ENCODE measurements at regions not wholly inside any gene's neighbourhood (a gene's known extent, or its start where the extent isn't known, plus 50 kb on each side); places are given as distances from the start of the nearest gene placed in this dataset.
A peak's percentile ranks its signal among the peaks of the same experiment; 100 is the strongest.
"Not testable (repeated sequence)": the region's sequence is repeated elsewhere in the genome, so short reads cannot be mapped to it uniquely, and the experiment has no call there.

GRCh38 chr9:129320575-129321285 lies 142.7 kb upstream of the IER5L start:
- DNase-seq (ENCODE audit: low spot score) (no peak), FAIRE-seq (no peak)

DNA sequence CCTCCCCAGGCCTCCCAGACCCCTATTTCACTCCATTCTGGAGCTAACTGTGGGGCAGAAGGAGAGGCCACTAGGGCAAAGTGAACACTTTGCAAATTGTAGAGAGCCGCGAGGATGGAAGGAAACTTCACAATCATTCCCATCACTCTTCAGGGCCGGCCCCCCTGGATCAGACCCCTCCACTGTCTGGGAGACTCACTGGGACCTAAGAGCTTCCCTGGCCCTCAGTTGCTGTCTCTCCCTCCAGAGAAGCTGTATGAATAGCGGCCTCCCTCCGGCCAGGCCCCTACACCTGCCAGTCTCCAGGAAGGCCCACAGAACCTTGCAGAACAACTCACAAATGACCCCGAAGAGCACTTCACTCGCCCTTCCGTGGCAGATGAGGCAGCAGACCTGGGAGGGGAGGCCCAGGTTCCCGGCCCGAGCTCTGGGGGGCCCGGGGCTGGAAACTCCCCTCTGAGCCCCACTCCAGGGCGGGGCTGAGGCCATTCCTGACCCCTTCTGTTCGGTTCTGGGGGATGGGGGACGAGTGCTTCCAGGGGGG lies 141.9 kb upstream of the IER5L start:
- no peak for FAIRE-seq
- no peak for DNase-seq (ENCODE audit: low spot score)

GRCh38 chr9:129319076-129319937 lies 141.2 kb upstream of the IER5L start:
- DNase-seq (ENCODE audit: low spot score) (no peak), FAIRE-seq (no peak)

DNA sequence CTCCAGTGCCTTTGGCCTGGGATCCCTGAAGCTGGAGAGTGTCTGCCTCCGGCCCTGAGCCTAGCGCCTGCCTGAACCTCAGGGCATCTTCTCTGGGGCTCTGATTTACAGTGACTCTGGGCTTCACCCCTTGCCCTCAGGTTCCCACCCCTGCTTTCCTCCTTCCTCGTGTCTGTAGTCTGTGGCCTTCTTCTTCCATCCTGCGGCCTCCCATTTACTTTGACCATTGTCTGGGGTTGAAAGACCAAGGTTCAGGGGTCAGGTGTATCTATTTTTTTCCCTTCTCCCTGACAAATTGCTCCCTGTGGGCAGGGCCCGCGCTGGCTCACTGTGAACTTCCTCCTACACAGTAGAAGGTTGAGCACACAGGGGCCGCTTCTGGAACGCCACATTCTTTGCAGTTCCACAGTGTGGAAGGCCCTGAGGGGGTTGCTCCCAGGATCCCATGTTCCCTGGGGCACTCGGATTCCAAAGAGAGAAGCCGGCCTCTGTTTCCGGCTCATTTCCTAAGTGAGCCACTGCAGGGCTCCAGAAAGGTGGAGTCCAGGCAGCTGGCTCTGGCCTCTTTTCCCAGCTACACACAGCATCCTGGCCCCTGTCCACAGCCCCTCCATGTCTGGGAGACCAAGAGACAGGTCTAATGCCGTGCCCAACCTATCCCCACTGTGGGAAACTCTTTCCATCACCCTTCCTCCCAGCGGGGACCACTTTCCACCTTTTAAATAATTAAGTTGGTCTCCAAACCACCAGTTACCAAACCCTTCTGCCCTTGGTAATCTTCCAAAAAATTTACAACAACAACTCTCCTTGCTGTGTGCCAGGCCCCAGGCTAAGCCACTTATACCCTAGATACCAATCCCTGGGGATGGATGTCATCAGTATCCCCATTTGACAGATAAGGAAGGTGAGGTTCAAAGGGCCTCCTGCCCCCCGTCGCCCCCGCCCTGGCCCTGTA lies 140.3 kb upstream of the IER5L start:
- DNase-seq (ENCODE audit: low spot score) (no peak), FAIRE-seq (no peak)

DNA sequence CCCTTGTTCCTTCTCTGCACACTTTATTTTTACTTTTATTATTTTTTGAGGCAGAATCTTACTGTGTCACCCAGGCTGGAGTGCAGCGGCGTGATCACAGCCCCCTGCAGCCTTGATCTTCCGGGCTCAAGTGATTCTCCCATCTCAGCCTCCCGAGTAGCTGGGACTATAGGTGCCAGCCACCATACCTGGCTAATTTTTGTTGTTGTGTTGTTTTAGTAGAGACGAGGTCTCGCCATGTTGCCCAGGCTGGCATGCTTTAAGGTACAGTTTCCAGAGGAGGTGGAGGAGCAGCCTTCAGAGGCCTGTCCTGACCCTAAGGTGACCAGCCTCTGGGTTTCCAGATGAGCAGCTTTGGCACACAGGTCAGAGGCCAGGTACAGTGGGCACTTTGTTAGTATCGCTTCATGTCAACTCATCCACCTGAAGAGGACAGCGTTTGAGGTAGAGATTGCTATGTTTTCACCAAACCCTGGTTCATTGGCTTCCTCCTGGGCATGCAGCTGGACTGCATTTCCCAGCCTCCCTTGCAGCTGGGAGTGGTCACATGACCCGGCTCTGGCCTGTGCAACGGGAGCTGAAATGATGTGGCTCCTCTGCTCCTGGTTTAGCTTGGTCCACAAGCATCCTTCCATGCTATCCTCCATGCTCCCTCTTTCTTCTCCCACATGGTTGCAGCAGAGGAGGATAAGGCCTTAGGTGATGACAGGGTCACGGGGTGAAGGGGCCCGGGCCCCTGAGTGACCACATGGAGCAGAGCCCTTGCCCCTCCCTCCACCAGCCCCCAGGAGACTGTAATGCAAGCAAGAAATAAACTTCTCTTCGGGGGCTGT lies 139.3 kb upstream of the IER5L start:
- peak; percentile 32 for DNase-seq (ENCODE audit: low spot score)
- no peak for FAIRE-seq

DNA sequence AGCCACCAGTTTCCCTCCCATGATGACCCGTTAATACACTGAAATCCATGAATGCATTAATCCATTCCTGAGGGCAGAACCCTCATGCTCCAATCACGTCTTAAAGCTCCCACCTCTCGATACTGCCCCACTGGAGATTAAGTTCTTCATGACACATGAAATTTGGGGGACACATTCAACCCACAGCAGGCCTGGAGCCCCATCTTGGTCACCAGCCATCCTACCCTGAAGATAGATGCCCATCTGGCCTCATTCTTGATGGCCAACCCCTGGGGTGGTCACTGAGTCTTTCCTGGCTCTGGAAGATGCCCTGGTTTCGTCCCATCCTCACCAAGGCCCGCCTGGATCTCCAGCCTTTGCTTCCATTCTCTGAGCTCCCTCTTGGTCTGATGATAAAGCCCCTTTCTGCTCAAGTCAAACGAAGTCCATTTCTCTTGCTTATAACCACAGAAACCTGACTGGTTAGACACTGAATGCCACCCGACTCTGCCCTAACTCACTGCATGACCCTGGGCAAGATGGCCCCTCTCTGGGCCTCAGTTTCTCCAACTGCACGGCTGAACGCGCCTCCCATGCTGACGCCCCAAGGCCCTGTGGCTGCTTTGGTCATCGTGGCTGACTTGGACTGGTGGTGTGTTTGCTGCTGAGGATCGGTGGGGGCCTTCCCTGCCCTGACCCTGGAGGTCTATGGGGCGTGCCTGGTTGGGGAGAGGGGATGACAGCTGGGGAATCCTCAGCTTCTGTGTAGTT lies 138.4 kb upstream of the IER5L start:
- DNase-seq (ENCODE audit: low spot score) (no peak), FAIRE-seq (no peak)

- DNase-seq (ENCODE audit: low spot score) (no peak), FAIRE-seq (no peak)
Observed at GRCh38 chr9:129313331-129313955, 135.4 kb upstream of the IER5L start.

DNA sequence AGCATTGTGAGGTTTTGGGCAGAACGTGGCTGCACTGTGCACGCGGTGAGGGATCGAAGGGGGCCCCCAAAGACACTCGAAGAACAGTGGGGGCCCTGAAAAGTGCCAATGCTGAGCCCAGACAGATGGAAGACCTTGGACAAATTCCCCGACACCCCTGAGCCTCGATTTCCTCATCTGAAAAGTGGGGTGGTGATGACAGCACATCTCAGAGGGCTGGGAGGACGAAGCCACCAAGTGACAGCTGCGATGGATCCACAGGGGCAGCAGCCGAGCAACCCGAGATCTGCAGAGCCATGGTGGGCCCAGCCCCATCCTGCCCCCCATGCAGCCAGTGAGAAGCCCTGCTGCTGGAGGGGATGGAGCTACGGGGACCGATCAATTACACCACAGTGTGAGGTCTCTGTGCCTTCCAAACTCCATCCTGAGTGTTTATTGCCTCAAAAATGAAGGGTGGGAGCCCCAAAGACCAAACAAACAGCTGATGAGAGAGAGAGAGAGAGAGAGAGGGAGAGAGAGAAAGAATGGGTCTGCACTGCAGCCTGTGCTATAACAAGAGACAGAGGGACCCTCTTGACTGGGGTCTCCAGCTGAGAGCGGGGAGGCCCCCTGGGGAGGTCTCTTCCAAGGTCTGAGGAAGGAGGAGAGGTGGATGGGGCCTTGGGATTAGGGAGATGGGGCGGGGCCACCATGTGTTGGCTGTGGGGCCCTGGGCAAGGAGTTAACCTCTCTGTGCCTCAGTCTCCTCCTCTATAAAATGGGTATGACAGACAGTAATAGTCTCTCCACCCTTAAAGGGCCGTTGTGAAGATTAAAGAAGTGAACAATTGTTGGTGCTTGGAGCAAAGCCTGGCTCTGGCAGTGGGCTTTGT lies 134.4 kb upstream of the IER5L start:
- FAIRE-seq = no peak
- DNase-seq (ENCODE audit: low spot score) = no peak

DNA sequence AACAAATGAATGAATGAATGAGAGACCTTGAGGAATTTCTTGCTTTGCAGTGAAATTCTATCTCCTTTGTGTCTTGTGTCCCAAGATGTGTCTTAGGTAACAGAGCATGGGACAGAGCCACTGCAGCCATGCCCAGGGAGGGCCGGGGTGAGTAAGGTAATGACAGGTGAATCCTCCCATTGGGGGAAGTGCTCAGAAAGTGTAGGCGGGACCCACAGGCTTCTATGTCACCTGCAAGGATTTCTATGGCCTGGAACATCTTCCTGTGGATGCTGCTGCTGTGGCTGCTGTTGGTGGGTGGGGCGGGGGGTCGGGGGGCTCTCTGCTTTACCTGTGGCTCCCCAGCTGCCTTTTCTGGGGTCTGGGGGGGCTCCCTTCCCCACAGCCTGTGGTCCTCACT lies 133.6 kb upstream of the IER5L start:
- DNase-seq (ENCODE audit: low spot score) = no peak
- FAIRE-seq = no peak

DNA sequence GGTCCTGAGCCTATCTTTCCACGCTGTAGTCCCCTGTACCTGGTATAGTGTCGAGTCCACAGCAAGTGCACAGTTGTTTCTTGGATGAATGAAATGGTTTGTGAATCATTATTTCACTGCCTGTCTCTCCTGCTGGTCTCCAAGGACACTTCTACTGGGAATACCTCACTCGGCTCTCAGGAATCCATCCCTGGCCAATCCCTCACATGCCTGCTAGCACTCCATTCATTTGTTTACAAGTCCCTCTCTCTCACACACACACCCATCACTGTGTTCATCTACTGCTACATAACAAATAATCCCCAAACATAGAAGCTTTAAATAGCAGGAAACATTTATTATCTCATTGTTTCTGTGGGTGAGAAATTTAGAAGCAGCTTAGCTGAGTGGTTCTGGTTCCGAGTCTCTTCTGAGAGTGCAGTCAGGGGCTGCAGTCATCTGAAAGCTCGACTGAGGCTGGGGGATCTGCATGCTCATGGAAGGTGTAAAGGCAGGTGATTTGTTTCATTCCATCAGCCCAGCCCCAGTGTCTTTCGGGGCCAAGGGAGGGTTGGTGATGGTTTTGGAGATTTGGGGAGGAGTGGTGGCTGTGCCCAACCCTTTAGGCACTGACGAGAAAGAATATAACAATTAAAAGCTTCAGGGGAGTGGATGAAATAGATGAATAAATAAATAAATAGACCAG lies 132.7 kb upstream of the IER5L start:
- FAIRE-seq (no peak), DNase-seq (ENCODE audit: low spot score) (no peak)

GRCh38 chr9:129309906-129310305 lies 131.8 kb upstream of the IER5L start:
- DNase-seq (ENCODE audit: low spot score) (no peak), FAIRE-seq (no peak)

DNA sequence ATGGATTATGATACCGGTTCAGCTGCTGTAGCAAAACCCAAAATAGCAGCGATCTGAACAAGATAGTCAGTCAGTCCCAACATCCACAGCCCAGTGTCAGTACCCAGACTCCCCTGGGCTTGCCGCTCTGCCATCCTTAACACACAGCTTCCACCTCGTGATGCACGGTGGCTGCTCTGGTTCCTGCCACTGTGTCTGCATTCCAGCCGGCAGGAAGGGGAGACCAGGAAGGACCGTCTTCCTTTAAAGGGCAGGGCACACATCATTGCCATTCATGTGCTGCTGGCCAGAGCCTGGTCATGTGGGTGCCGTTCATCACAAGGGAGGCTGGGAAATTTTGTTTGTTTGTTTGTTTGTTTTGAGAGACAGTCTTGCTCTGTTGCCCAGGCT lies 131.0 kb upstream of the IER5L start:
- FAIRE-seq (no peak), DNase-seq (ENCODE audit: low spot score) (no peak)

GRCh38 chr9:129307227-129307970 lies 129.3 kb upstream of the IER5L start:
- DNase-seq (ENCODE audit: low spot score) (no peak), FAIRE-seq (no peak)

DNA sequence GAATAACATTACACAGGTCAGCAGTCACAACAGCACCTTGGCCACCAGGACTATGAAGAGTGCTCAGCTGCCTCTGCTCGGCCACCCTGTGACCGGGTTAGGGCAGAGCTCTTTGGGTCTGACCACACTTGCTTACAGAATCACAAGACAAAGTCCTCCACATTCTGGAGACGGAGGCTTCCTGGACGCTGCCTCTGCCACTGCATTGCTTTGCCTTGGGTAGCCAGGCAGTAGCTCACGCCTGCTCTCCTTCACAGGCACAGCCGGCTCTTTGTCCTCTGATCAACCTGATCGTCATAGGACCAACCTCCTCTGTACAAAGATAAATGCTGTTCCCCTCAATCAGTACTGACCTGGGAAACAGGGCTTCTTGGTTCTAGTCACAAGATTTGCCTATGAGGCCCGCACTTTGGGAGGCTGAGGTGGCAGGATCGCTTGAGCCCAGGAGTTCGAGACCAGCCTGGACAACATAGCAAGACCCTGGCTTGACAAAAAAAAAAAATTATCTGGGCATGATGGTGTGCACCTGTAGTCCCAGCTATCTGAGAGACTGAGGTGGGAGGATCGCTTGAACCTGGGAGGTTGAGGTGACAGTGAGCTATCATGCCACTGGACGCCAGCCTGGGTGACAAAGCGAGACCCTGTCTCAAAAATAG lies 128.4 kb upstream of the IER5L start:
- no peak for FAIRE-seq
- DNase-seq (ENCODE audit: low spot score) = no peak

DNA sequence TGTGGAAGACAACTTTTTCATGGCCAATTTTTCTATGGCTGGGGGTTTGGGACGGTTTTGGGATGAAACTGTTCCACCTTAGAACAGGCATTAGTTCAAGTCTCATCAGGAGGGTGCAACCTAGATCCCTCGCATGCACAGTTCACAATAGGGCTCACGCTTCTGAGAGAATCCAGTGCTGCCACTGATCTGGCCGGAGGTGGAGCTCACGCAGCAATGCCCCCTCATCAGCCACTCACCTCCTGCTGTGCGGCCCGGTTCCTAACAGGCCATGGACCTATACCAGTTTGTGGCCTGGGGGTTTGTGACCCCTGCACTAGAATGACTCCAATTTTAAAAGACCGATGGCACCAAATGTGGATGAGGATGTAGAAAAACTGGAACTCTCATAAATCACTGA lies 127.2 kb upstream of the IER5L start:
- FAIRE-seq (no peak), DNase-seq (ENCODE audit: low spot score) (no peak)

DNA sequence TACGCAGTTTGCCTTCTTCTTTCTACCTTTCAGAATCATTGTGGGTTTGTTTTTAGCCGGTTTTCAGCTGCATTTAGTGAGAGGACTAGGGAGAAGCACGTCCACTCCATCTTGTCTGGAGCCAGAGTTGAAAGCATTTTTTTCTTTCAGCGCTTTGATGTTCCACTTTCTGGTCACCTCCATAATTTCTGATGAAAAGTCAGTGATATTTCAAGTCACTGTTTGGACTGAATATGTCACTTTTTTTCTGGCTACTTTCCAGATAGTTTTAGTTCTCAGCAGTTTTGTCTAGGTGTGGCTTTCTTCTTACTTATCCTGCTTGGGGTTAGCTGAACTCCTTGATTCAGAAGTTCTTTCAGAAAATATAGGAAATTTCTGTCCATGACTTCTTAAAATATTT lies 123.9 kb upstream of the IER5L start:
- DNase-seq (ENCODE audit: low spot score) (no peak), FAIRE-seq (no peak)

GRCh38 chr9:129296195-129296594 lies 118.1 kb upstream of the IER5L start:
- not testable (repeated sequence) for FAIRE-seq; DNase-seq (ENCODE audit: low spot score)

All from urothelium cell line (cell line).